ENCODE measurements at regions not wholly inside any gene's neighbourhood (a gene's known extent, or its start where the extent isn't known, plus 50 kb on each side); places are given as distances from the start of the nearest gene placed in this dataset.
A peak's percentile ranks its signal among the peaks of the same experiment; 100 is the strongest.

- no peak overlapping the region for H3K4me3 ChIP-seq (ENCODE audit: low read depth, low read length)
- H3K27me3 ChIP-seq (ENCODE audit: control insufficient read depth, insufficient read depth, low read length) = no peaks in the 10 kb centered on the region
- no peak for TF ChIP-seq CTCF (IDR thresholded peaks at IDR 0.05; ENCODE audit: insufficient read depth, low read length, severe bottlenecking)
- peaks cover 1% of the 10 kb centered on the region for H3K36me3 ChIP-seq (ENCODE audit: control insufficient read depth, insufficient read depth, low read length)
- no peak for DNase-seq (ENCODE audit: low read depth)
- FAIRE-seq = no peak
Measured at GRCh38 chr12:79534029-79534867, 156.5 kb downstream of the PAWR start.

- DNase-seq (ENCODE audit: low read depth) (no peak), FAIRE-seq (no peak)
- Histone ChIP-seq H3K36me3 (ENCODE audit: control insufficient read depth, insufficient read depth, low read length) (peaks cover 1% of the 10 kb centered on the region), H3K27me3 (ENCODE audit: control insufficient read depth, insufficient read depth, low read length) (no peaks in the 10 kb centered on the region), H3K4me3 (ENCODE audit: low read depth, low read length) (no peak overlapping the region)
- no peak for TF ChIP-seq CTCF (IDR thresholded peaks at IDR 0.05; ENCODE audit: insufficient read depth, low read length, severe bottlenecking)
Measured at GRCh38 chr12:79532907-79533288, 157.9 kb downstream of the PAWR start.

GRCh38 chr12:79531518-79531917, 159.2 kb downstream of the PAWR start:
- no peak for TF ChIP-seq CTCF (IDR thresholded peaks at IDR 0.05; ENCODE audit: insufficient read depth, low read length, severe bottlenecking)
- H3K36me3 ChIP-seq (ENCODE audit: control insufficient read depth, insufficient read depth, low read length) = peaks cover 1% of the 10 kb centered on the region
- FAIRE-seq = no peak
- no peak for DNase-seq (ENCODE audit: low read depth)
- H3K4me3 ChIP-seq (ENCODE audit: low read depth, low read length) = no peak overlapping the region
- H3K27me3 ChIP-seq (ENCODE audit: control insufficient read depth, insufficient read depth, low read length) = no peaks in the 10 kb centered on the region

- TF ChIP-seq CTCF (IDR thresholded peaks at IDR 0.05; ENCODE audit: insufficient read depth, low read length, severe bottlenecking) = no peak
- H3K27me3 ChIP-seq (ENCODE audit: control insufficient read depth, insufficient read depth, low read length) = no peaks in the 10 kb centered on the region
- FAIRE-seq = no peak
- H3K36me3 ChIP-seq (ENCODE audit: control insufficient read depth, insufficient read depth, low read length) = no peaks in the 10 kb centered on the region
- DNase-seq (ENCODE audit: low read depth) = peak; percentile 24
- no peak overlapping the region for H3K4me3 ChIP-seq (ENCODE audit: low read depth, low read length)
Measured at GRCh38 chr12:79527473-79527872, 163.3 kb downstream of the PAWR start.

- TF ChIP-seq CTCF (IDR thresholded peaks at IDR 0.05; ENCODE audit: insufficient read depth, low read length, severe bottlenecking) = no peak
- no peaks in the 10 kb centered on the region for H3K27me3 ChIP-seq (ENCODE audit: control insufficient read depth, insufficient read depth, low read length)
- no peaks in the 10 kb centered on the region for H3K36me3 ChIP-seq (ENCODE audit: control insufficient read depth, insufficient read depth, low read length)
- DNase-seq (ENCODE audit: low read depth) (no peak), FAIRE-seq (no peak)
- H3K4me3 ChIP-seq (ENCODE audit: low read depth, low read length) = no peak overlapping the region
Measured at GRCh38 chr12:79525357-79525756, 165.4 kb downstream of the PAWR start.
